H1 (cell line): ENCODE measurements at regions not wholly inside any gene's neighbourhood (a gene's known extent, or its start where the extent isn't known, plus 50 kb on each side); places are given as distances from the start of the nearest gene placed in this dataset.

Experiments used
- CTCF ChIA-PET: fragments of 300-600 bp; sonication (Branson Sonifier 250); formaldehyde crosslinking; loops from one replicate; lab custom pipeline; 2021; ENCODE audit not compliant: partially characterized antibody; lab: Charles Lee
- POLR2A ChIA-PET: fragments of 300-600 bp; sonication (Branson Sonifier 250); formaldehyde crosslinking; loops from one replicate; lab custom pipeline; 2021; ENCODE audit warnings: inconsistent platforms; ENCODE audit not compliant: partially characterized antibody; lab: Charles Lee
- DNase-seq, 2 experiments: peaks; one replicate each; pipeline versions ENCODE4 v3.0.0 to v3.0.0-alpha.2; 2010 to 2022; ENCODE audit warnings: low spot score in 2 of 2, low read depth in 1 of 2, mixed read lengths in 1 of 2
- FAIRE-seq: peaks from 2 replicates; lab custom pipeline; 2011; peaks lifted over from hg19 to GRCh38; lab: Jason Lieb, UNC
- H2AFZ ChIP-seq: 2 replicates; pipeline ENCODE4 v1.8.1; 2012; ENCODE audit warnings: low read length, inconsistent platforms
- H2AK5ac ChIP-seq: 2 replicates; pipeline ENCODE4 v1.6.1; 2013; ENCODE audit warnings: low read depth, low read length
- H2BK120ac ChIP-seq: replicated peaks from 2 replicates; pipeline ENCODE3; 2013; ENCODE audit warnings: low read depth, low read length, inconsistent platforms
- H2BK12ac ChIP-seq: 2 replicates; pipeline ENCODE4 v1.6.1; 2013; ENCODE audit warnings: low read depth, low read length
- H2BK15ac ChIP-seq: 2 replicates; pipeline ENCODE4 v1.6.1; 2013; ENCODE audit warnings: low read length
- H2BK20ac ChIP-seq: 2 replicates; pipeline ENCODE4 v1.6.1; 2013; ENCODE audit warnings: low read length
- H2BK5ac ChIP-seq: 2 replicates; pipeline ENCODE4 v1.6.1; 2013; ENCODE audit warnings: low read depth, low read length
- H3K14ac ChIP-seq: 2 replicates; pipeline ENCODE4 v1.6.1; 2013; ENCODE audit warnings: inconsistent platforms; ENCODE audit not compliant: insufficient read length
- H3K18ac ChIP-seq: 2 replicates; pipeline ENCODE4 v1.6.1; 2013; ENCODE audit warnings: low read length; ENCODE audit errors: extremely low read depth
- H3K23ac ChIP-seq: 2 replicates; pipeline ENCODE4 v1.6.1; 2013; ENCODE audit warnings: inconsistent platforms; ENCODE audit not compliant: insufficient read length
- H3K23me2 ChIP-seq: 2 replicates; pipeline ENCODE4 v1.6.1; 2013; ENCODE audit warnings: low read depth, low read length
- H3K27ac ChIP-seq: 2 replicates; pipeline ENCODE4 v1.6.1; 2011; ENCODE audit warnings: low read depth, low read length, inconsistent platforms
- H3K27me3 ChIP-seq, 4 experiments: replicated peaks in 1 of 4; 1 replicate in 1 of 4; 2 replicates in 3 of 4; pipeline versions ENCODE4 v1.6.1 to v1.8.1; 2011 to 2013; ENCODE audit warnings: low read length in 3 of 4, mild to moderate bottlenecking in 3 of 4, inconsistent platforms in 2 of 4, mixed read lengths in 2 of 4, moderate library complexity in 1 of 4; ENCODE audit not compliant: control insufficient read depth in 3 of 4, insufficient read depth in 3 of 4; ENCODE audit errors: extremely low read depth in 1 of 4
- H3K36me3 ChIP-seq, 4 experiments: 2 replicates each; pipeline versions ENCODE4 v1.6.1 to v1.8.1; 2011 to 2013; ENCODE audit warnings: mild to moderate bottlenecking in 4 of 4, low read length in 3 of 4, moderate library complexity in 2 of 4, control low read depth in 1 of 4, inconsistent platforms in 1 of 4; ENCODE audit not compliant: insufficient read depth in 4 of 4, control insufficient read depth in 2 of 4
- H3K4ac ChIP-seq: replicated peaks from 2 replicates; pipeline ENCODE3; 2013; ENCODE audit warnings: low read length, low read depth, mixed read lengths, inconsistent platforms; ENCODE audit not compliant: insufficient read length
- H3K4me1 ChIP-seq, 4 experiments: replicated peaks in 1 of 4; 1 replicate in 1 of 4; 2 replicates in 3 of 4; pipeline versions ENCODE4 v1.6.1 to v1.8.1; 2011 to 2013; ENCODE audit warnings: low read length in 3 of 4, inconsistent platforms in 2 of 4, mixed read lengths in 1 of 4; ENCODE audit not compliant: insufficient read depth in 4 of 4, control insufficient read depth in 3 of 4
- H3K4me2 ChIP-seq, 2 experiments: 2 replicates each; pipeline versions ENCODE4 v1.6.1 to v1.8.1; 2011 to 2013; ENCODE audit warnings: low read depth in 2 of 2, low read length in 2 of 2, control low read depth in 1 of 2, inconsistent platforms in 1 of 2, mild to moderate bottlenecking in 1 of 2; ENCODE audit not compliant: insufficient read depth in 1 of 2
- H3K4me3 ChIP-seq, 4 experiments: fragments of 200-600, 300-600 bp in 1 of 4; sonication (generic), shearing (Covaris generic), sonication (Bioruptor Twin) in 1 of 4; 2 replicates each; pipeline versions ENCODE4 v1.5.1 to v1.8.1; 2011 to 2016; ENCODE audit warnings: low read length in 4 of 4, low read depth in 3 of 4, control low read depth in 2 of 4, inconsistent platforms in 2 of 4, mild to moderate bottlenecking in 2 of 4, mixed read lengths in 1 of 4, moderate library complexity in 1 of 4; ENCODE audit not compliant: insufficient read depth in 2 of 4; ENCODE audit errors: extremely low read depth in 1 of 4
- H3K56ac ChIP-seq: replicated peaks from 2 replicates; pipeline ENCODE3; 2013; ENCODE audit warnings: low read depth, mild to moderate bottlenecking, mixed read lengths, low read length, inconsistent platforms; ENCODE audit not compliant: insufficient read length
- H3K79me1 ChIP-seq: 2 replicates; pipeline ENCODE4 v1.6.1; 2013; ENCODE audit warnings: low read depth, low read length, control low read depth
- H3K79me2 ChIP-seq, 2 experiments: 2 replicates each; pipeline versions ENCODE4 v1.6.1 to v1.8.1; 2012 to 2013; ENCODE audit warnings: low read length in 2 of 2, mild to moderate bottlenecking in 2 of 2, inconsistent platforms in 1 of 2; ENCODE audit not compliant: insufficient read depth in 2 of 2, control insufficient read depth in 1 of 2
- H3K9ac ChIP-seq, 4 experiments: replicated peaks in 1 of 4; 1 replicate in 1 of 4; 2 replicates in 3 of 4; pipeline versions ENCODE4 v1.6.1 to v1.8.1; 2011 to 2013; ENCODE audit warnings: low read depth in 3 of 4, low read length in 3 of 4, control low read depth in 2 of 4, mild to moderate bottlenecking in 2 of 4, moderate library complexity in 2 of 4, inconsistent platforms in 1 of 4; ENCODE audit errors: extremely low read depth in 1 of 4
- H3K9me3 ChIP-seq, 2 experiments: 2 replicates each; pipeline versions ENCODE4 v1.6.1 to v1.8.1; 2012 to 2013; ENCODE audit warnings: mild to moderate bottlenecking in 2 of 2, moderate library complexity in 2 of 2, control low read depth in 1 of 2, inconsistent platforms in 1 of 2, low read depth in 1 of 2, low read length in 1 of 2, mixed read lengths in 1 of 2; ENCODE audit not compliant: insufficient read depth in 2 of 2
- H4K20me1 ChIP-seq, 2 experiments: replicated peaks in 1 of 2; 2 replicates each; pipeline versions ENCODE3 to v1.8.1; 2011 to 2013; ENCODE audit warnings: inconsistent platforms in 2 of 2, low read length in 2 of 2, mild to moderate bottlenecking in 1 of 2; ENCODE audit not compliant: insufficient read depth in 2 of 2, control insufficient read depth in 1 of 2
- H4K5ac ChIP-seq: 2 replicates; pipeline ENCODE4 v1.6.1; 2013; ENCODE audit warnings: low read length, low read depth, mixed read lengths, inconsistent platforms; ENCODE audit not compliant: insufficient read length
- H4K8ac ChIP-seq: 2 replicates; pipeline ENCODE4 v1.8.0; 2013; ENCODE audit warnings: mild to moderate bottlenecking, moderate library complexity, low read length, inconsistent platforms; ENCODE audit not compliant: insufficient read depth; ENCODE audit errors: extremely low read depth
- H4K91ac ChIP-seq: replicated peaks from 2 replicates; pipeline ENCODE3; 2013; ENCODE audit warnings: low read length, mixed read lengths, inconsistent platforms; ENCODE audit not compliant: insufficient read length
- BACH1 ChIP-seq: IDR thresholded peaks from 2 replicates; pipeline ENCODE4 v1.6.1; 2012; ENCODE audit warnings: low read length, improper control_type of control experiment
- GTF2F1 ChIP-seq: IDR thresholded peaks from 2 replicates; pipeline ENCODE4 v1.6.1; 2012; ENCODE audit warnings: low read depth, low read length, improper control_type of control experiment, borderline replicate concordance
- MAFK ChIP-seq: IDR thresholded peaks from 2 replicates; pipeline ENCODE4 v1.6.1; 2012; ENCODE audit warnings: low read depth, mild to moderate bottlenecking, improper control_type of control experiment, low read length
- RAD21 ChIP-seq, 2 experiments: IDR thresholded peaks in 1 of 2; conservative IDR thresholded peaks in 1 of 2; 2 replicates each; pipeline ENCODE4 v1.6.1; 2011; ENCODE audit warnings: low read depth in 2 of 2, low read length in 2 of 2, improper control_type of control experiment in 1 of 2, inconsistent platforms in 1 of 2, mild to moderate bottlenecking in 1 of 2, moderate library complexity in 1 of 2
- RNF2 ChIP-seq: fragments of 200-900, 300-1000 bp; sonication (generic); IDR thresholded peaks from 2 replicates; pipeline ENCODE4 v1.7.1; 2016; ENCODE audit warnings: borderline replicate concordance, low read depth, mild to moderate bottlenecking, antibody characterized with exemption, low read length; ENCODE audit not compliant: poor library complexity, severe bottlenecking; ENCODE audit errors: missing control alignments
- SP2 ChIP-seq: IDR thresholded peaks from 2 replicates; pipeline ENCODE4 v1.6.1; 2012; ENCODE audit warnings: mild to moderate bottlenecking, low read length, inconsistent platforms
- WGBS, 2 experiments: shearing (Covaris generic) in 1 of 2; methylation state at CpG; one replicate each; pipeline versions ENCODE4 v1.1.6 to v1.1.7; 2013 to 2015; ENCODE audit warnings: low lambda C conversion rate in 2 of 2, mixed read lengths in 2 of 2, inconsistent platforms in 1 of 2, low coverage in 1 of 2, missing lambda C conversion rate in 1 of 2; ENCODE audit not compliant: insufficient replicate concordance in 2 of 2, insufficient coverage in 1 of 2, insufficient read length in 1 of 2; ENCODE audit errors: extremely low coverage in 1 of 2, missing lambda C conversion rate in 1 of 2; 5-methylcytosine and 5-hydroxymethylcytosine counted together

- Histone ChIP-seq H3K56ac (no peak overlapping the region), H2BK20ac (no peak overlapping the region), H3K23me2 (no peaks in the 10 kb centered on the region), H4K91ac (no peak overlapping the region), H3K23ac (no peak overlapping the region), H3K4me2 (no peak overlapping the region), H3K36me3 (no peaks in the 10 kb centered on the region), H2BK120ac (no peak overlapping the region), H4K20me1 (no peaks in the 10 kb centered on the region), H3K4me1 (no peaks in the 10 kb centered on the region), H3K9me3 (no peaks in the 10 kb centered on the region), H4K8ac (no peak overlapping the region), H2BK5ac (no peak overlapping the region), H3K9ac (no peak overlapping the region), H2BK15ac (no peak overlapping the region), H2BK12ac (no peak overlapping the region), H3K79me2 (no peaks in the 10 kb centered on the region), H4K5ac (no peak overlapping the region), H3K18ac (no peak overlapping the region), H3K27me3 (peaks cover 0 to 1% (median 0%) of the 10 kb centered on the region in 4 experiments; a peak in 1 of 7 replicates), H2AFZ (peak overlapping the region; percentile 40; the same call in 1 of the 2 replicates), H3K79me1 (no peaks in the 10 kb centered on the region), H3K27ac (no peak overlapping the region), H2AK5ac (no peak overlapping the region), H3K14ac (no peak overlapping the region), H3K4ac (peak overlapping the region; percentile 13), H3K4me3 (no peak overlapping the region)
- CTCF ChIA-PET = interaction anchor here (1.8 to 2.2 kb wide), 2 partner anchors 13 to 159 kb away, joined by 4 to 5 read pairs; no protein-coding TSS in a partner anchor
- DNase-seq = no peak
- WGBS, 2 experiments = 82% methylated on average over 7 of the region's 7 CpGs; no CpG with 5 or more reads in 1 of the 2 experiments
- FAIRE-seq = no peak
- no peak for TF ChIP-seq SP2
- no peak for TF ChIP-seq GTF2F1
- no peak for TF ChIP-seq BACH1
- no peak for TF ChIP-seq MAFK
- no peak for TF ChIP-seq RAD21 (IDR thresholded peaks at IDR 0.05 in 1 of 2, conservative IDR thresholded peaks at IDR 0.05 in 1 of 2; ENCODE audit: low read depth in 2 of 2, low read length in 2 of 2)
- no peak for TF ChIP-seq RNF2
- POLR2A ChIA-PET = no interaction called here
Measured at GRCh38 chr1:42013881-42014470, 95.3 kb upstream of the HIVEP3 start.
